ENCODE measurements at regions not wholly inside any gene's neighbourhood (a gene's known extent, or its start where the extent isn't known, plus 50 kb on each side); places are given as distances from the start of the nearest gene placed in this dataset.

DNA sequence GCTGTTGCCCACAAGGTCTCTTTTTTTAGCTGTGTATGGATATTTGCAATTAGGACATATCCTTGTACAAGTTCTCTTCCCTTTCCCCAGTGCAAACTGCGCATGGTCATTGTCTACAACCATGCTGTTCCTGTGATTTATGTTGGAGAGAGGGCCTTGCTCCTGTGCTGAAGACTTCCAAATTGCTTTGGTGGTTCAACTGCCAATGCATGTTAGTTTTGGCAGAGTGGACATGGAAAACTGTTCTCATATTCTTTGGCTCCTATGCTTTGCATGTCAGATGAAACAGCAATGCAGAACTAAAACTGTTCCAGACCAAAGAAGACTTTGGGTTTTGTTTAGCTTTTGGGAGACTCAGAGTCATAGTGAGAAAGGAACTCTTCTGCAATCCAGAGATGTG is 148.8 kb upstream of the EDNRA start:
- Histone ChIP-seq H2BK20ac (ENCODE audit: low read length) (no peak overlapping the region), H3K79me2 (ENCODE audit: control insufficient read depth in 1 of 2, insufficient read depth in 2 of 2, low read length in 2 of 2) (no peaks in the 10 kb centered on the region), H3K36me3 (ENCODE audit: control insufficient read depth in 2 of 4, insufficient read depth in 4 of 4, low read length in 3 of 4) (no peaks in the 10 kb centered on the region), H3K27ac (ENCODE audit: low read depth, low read length) (no peak overlapping the region), H3K23ac (ENCODE audit: insufficient read length) (no peak overlapping the region), H2BK120ac (replicated peaks; ENCODE audit: low read depth, low read length) (no peak overlapping the region), H4K91ac (replicated peaks; ENCODE audit: insufficient read length, low read length) (no peak overlapping the region), H3K27me3 (replicated peaks in 1 of 4; ENCODE audit: control insufficient read depth in 3 of 4, extremely low read depth in 1 of 4, insufficient read depth in 3 of 4, low read length in 3 of 4) (no peaks in the 10 kb centered on the region), H3K4me3 (ENCODE audit: extremely low read depth in 1 of 4, insufficient read depth in 2 of 4, low read depth in 3 of 4, low read length in 4 of 4) (no peak overlapping the region), H3K79me1 (ENCODE audit: low read depth, low read length) (no peaks in the 10 kb centered on the region), H3K23me2 (ENCODE audit: low read depth, low read length) (no peaks in the 10 kb centered on the region), H3K4me2 (ENCODE audit: insufficient read depth in 1 of 2, low read depth in 2 of 2, low read length in 2 of 2) (no peak overlapping the region), H3K9me3 (ENCODE audit: insufficient read depth in 2 of 2, low read depth in 1 of 2, low read length in 1 of 2) (no peaks in the 10 kb centered on the region), H3K4me1 (replicated peaks in 1 of 4; ENCODE audit: control insufficient read depth in 3 of 4, insufficient read depth in 4 of 4, low read length in 3 of 4) (no peaks in the 10 kb centered on the region), H4K5ac (ENCODE audit: insufficient read length, low read depth, low read length) (no peak overlapping the region), H3K14ac (ENCODE audit: insufficient read length) (no peak overlapping the region), H2BK12ac (ENCODE audit: low read depth, low read length) (no peak overlapping the region), H4K20me1 (replicated peaks in 1 of 2; ENCODE audit: control insufficient read depth in 1 of 2, insufficient read depth in 2 of 2, low read length in 2 of 2) (no peaks in the 10 kb centered on the region), H3K18ac (ENCODE audit: extremely low read depth, low read length) (no peak overlapping the region), H2AFZ (ENCODE audit: low read length) (no peak overlapping the region), H3K9ac (replicated peaks in 1 of 4; ENCODE audit: extremely low read depth in 1 of 4, low read depth in 3 of 4, low read length in 3 of 4) (no peak overlapping the region), H2BK15ac (ENCODE audit: low read length) (no peak overlapping the region), H4K8ac (ENCODE audit: extremely low read depth, insufficient read depth, low read length) (no peak overlapping the region), H3K4ac (replicated peaks; ENCODE audit: insufficient read length, low read depth, low read length) (no peak overlapping the region), H2AK5ac (ENCODE audit: low read depth, low read length) (no peak overlapping the region), H2BK5ac (ENCODE audit: low read depth, low read length) (no peak overlapping the region), H3K56ac (replicated peaks; ENCODE audit: insufficient read length, low read depth, low read length) (no peak overlapping the region)
- ChIA-PET CTCF (ENCODE audit: partially characterized antibody) (no interaction called here), POLR2A (ENCODE audit: partially characterized antibody) (no interaction called here)
- WGBS, 2 experiments (ENCODE audit: extremely low coverage in 1 of 2, insufficient coverage in 1 of 2, insufficient read length in 1 of 2, insufficient replicate concordance in 2 of 2, low coverage in 1 of 2, low lambda C conversion rate in 2 of 2, missing lambda C conversion rate in 1 of 2): 93% methylated on average over 1 of the region's 1 CpG; no CpG with 5 or more reads in 1 of the 2 experiments
- no peak for TF ChIP-seq KDM5A (IDR thresholded peaks at IDR 0.05; ENCODE audit: low read length)
- no peak for TF ChIP-seq TAF7 (optimal IDR thresholded peaks at IDR 0.05; ENCODE audit: borderline replicate concordance, low read depth, low read length)
- no peak for TF ChIP-seq SUZ12 (IDR thresholded peaks at IDR 0.05; ENCODE audit: low read length)
- TF ChIP-seq JUN (IDR thresholded peaks at IDR 0.05; ENCODE audit: low read depth, low read length): no peak
- no peak for TF ChIP-seq CHD2 (IDR thresholded peaks at IDR 0.05; ENCODE audit: low read length)
- no peak for TF ChIP-seq FOSL1 (IDR thresholded peaks at IDR 0.05; ENCODE audit: insufficient read depth, low read depth, low read length)
- no peak for DNase-seq (ENCODE audit: low read depth in 1 of 2, low spot score in 2 of 2)
- FAIRE-seq: no peak
